H9 (cell line): ENCODE measurements at regions not wholly inside any gene's neighbourhood (a gene's known extent, or its start where the extent isn't known, plus 50 kb on each side); places are given as distances from the start of the nearest gene placed in this dataset.

Source experiments
- DNase-seq: peaks from one replicate; pipeline ENCODE4 v3.0.0-alpha.2; 2017
- H2AFZ ChIP-seq: one replicate; pipeline ENCODE4 v1.6.1; 2013; ENCODE audit warnings: mild to moderate bottlenecking, low read length, control low read depth, moderate library complexity
- H2AK5ac ChIP-seq: 2 replicates; pipeline ENCODE4 v1.6.1; 2013; ENCODE audit warnings: low read length, control low read depth, mixed read lengths; ENCODE audit not compliant: insufficient read length
- H2BK120ac ChIP-seq: one replicate; pipeline ENCODE4 v1.6.1; 2013; ENCODE audit warnings: low read depth, mild to moderate bottlenecking, low read length, control low read depth, inconsistent platforms; ENCODE audit not compliant: poor library complexity, severe bottlenecking
- H2BK12ac ChIP-seq: 2 replicates; pipeline ENCODE4 v1.6.1; 2013; ENCODE audit warnings: low read length, control low read depth, mixed read lengths, low read depth; ENCODE audit not compliant: insufficient read length
- H2BK15ac ChIP-seq: 2 replicates; pipeline ENCODE4 v1.6.1; 2013; ENCODE audit warnings: low read depth, low read length, control low read depth
- H2BK20ac ChIP-seq: one replicate; pipeline ENCODE4 v1.6.1; 2013; ENCODE audit warnings: low read depth, mild to moderate bottlenecking, low read length, control low read depth, inconsistent platforms; ENCODE audit not compliant: poor library complexity, severe bottlenecking
- H2BK5ac ChIP-seq: 2 replicates; pipeline ENCODE4 v1.6.1; 2013; ENCODE audit warnings: low read length, control low read depth, mixed read lengths; ENCODE audit not compliant: insufficient read length
- H3K14ac ChIP-seq: 2 replicates; pipeline ENCODE4 v1.6.1; 2013; ENCODE audit warnings: low read length, control low read depth; ENCODE audit not compliant: insufficient read depth
- H3K18ac ChIP-seq: 2 replicates; pipeline ENCODE4 v1.6.1; 2013; ENCODE audit warnings: low read depth, mild to moderate bottlenecking, mixed read lengths, low read length, control low read depth; ENCODE audit not compliant: insufficient read length
- H3K23ac ChIP-seq: 2 replicates; pipeline ENCODE4 v1.6.1; 2013; ENCODE audit warnings: low read length, control low read depth, mixed read lengths, low read depth; ENCODE audit not compliant: insufficient read length
- H3K23me2 ChIP-seq: 2 replicates; pipeline ENCODE4 v1.6.1; 2013; ENCODE audit warnings: low read depth, mild to moderate bottlenecking, mixed read lengths, low read length, control low read depth; ENCODE audit not compliant: insufficient read length, poor library complexity, severe bottlenecking
- H3K27ac ChIP-seq: 2 replicates; pipeline ENCODE4 v1.5.1; 2013; ENCODE audit warnings: low read length, control low read depth, mixed read lengths, low read depth; ENCODE audit not compliant: insufficient read length
- H3K27me3 ChIP-seq: 2 replicates; pipeline ENCODE4 v1.6.1; 2013; ENCODE audit warnings: low read length, control low read depth, inconsistent platforms; ENCODE audit not compliant: insufficient read depth
- H3K4ac ChIP-seq: 2 replicates; pipeline ENCODE4 v1.6.1; 2013; ENCODE audit warnings: low read depth, mild to moderate bottlenecking, control low read depth, inconsistent platforms, low read length, moderate library complexity
- H3K4me1 ChIP-seq: 2 replicates; pipeline ENCODE4 v1.6.1; 2013; ENCODE audit warnings: low read length, control low read depth, inconsistent platforms; ENCODE audit not compliant: insufficient read depth
- H3K4me2 ChIP-seq: 2 replicates; pipeline ENCODE4 v1.6.1; 2013; ENCODE audit warnings: low read length, control low read depth, mixed read lengths; ENCODE audit not compliant: insufficient read length, insufficient read depth
- H3K56ac ChIP-seq: 2 replicates; pipeline ENCODE4 v1.6.1; 2013; ENCODE audit warnings: low read depth, mild to moderate bottlenecking, mixed read lengths, low read length, control low read depth; ENCODE audit not compliant: insufficient read length
- H3K79me1 ChIP-seq: 2 replicates; pipeline ENCODE4 v1.6.1; 2013; ENCODE audit warnings: low read depth, mild to moderate bottlenecking, moderate library complexity, low read length, control low read depth, inconsistent platforms; ENCODE audit not compliant: insufficient read depth, poor library complexity, severe bottlenecking
- H3K79me2 ChIP-seq: 2 replicates; pipeline ENCODE4 v1.6.1; 2013; ENCODE audit warnings: low read length, control low read depth, inconsistent platforms; ENCODE audit not compliant: insufficient read depth
- H3K9ac ChIP-seq: 2 replicates; pipeline ENCODE4 v1.6.1; 2013; ENCODE audit warnings: low read length, control low read depth, mixed read lengths; ENCODE audit not compliant: insufficient read length; ENCODE audit errors: extremely low read depth
- H3K9me3 ChIP-seq: one replicate; pipeline ENCODE4 v1.6.1; 2013; ENCODE audit warnings: low read depth, low read length, inconsistent platforms; ENCODE audit not compliant: control insufficient read depth
- H3T11ph ChIP-seq: one replicate; pipeline ENCODE4 v1.6.1; 2013; ENCODE audit warnings: mild to moderate bottlenecking, low read length, control low read depth, inconsistent platforms
- H4K20me1 ChIP-seq: one replicate; pipeline ENCODE4 v1.6.1; 2013; ENCODE audit not compliant: control insufficient read depth, insufficient read length, insufficient read depth
- H4K5ac ChIP-seq: 2 replicates; pipeline ENCODE4 v1.6.1; 2013; ENCODE audit warnings: low read depth, mild to moderate bottlenecking, mixed read lengths, low read length, control low read depth; ENCODE audit not compliant: insufficient read length
- H4K8ac ChIP-seq: replicated peaks from 2 replicates; pipeline ENCODE4 v1.6.1; 2013; ENCODE audit warnings: low read length, control low read depth, mixed read lengths, low read depth; ENCODE audit not compliant: insufficient read length
- H4K91ac ChIP-seq: 2 replicates; pipeline ENCODE4 v1.6.1; 2013; ENCODE audit warnings: low read depth, mild to moderate bottlenecking, moderate library complexity, mixed read lengths, low read length, control low read depth; ENCODE audit not compliant: insufficient read length
- H3K27ac Mint-ChIP-seq, 3 experiments: 2 replicates in 2 of 3; 3 replicates in 1 of 3; pipeline ENCODE4 v1.8.0; 2020 to 2021; ENCODE audit warnings: mixed read lengths in 3 of 3, mild to moderate bottlenecking in 1 of 3, moderate library complexity in 1 of 3
- H3K27me3 Mint-ChIP-seq: 2 replicates; pipeline ENCODE4 v1.8.0; 2021; ENCODE audit warnings: low read depth, mild to moderate bottlenecking, moderate library complexity, mixed read lengths
- H3K36me3 Mint-ChIP-seq, 3 experiments: 2 replicates in 2 of 3; 3 replicates in 1 of 3; pipeline ENCODE4 v1.8.0; 2020 to 2021; ENCODE audit warnings: low read depth in 3 of 3, mixed read lengths in 3 of 3; ENCODE audit not compliant: insufficient read depth in 1 of 3
- H3K4me1 Mint-ChIP-seq, 2 experiments: 2 replicates each; pipeline ENCODE4 v1.8.0; 2020; ENCODE audit warnings: mixed read lengths in 2 of 2
- H3K4me3 Mint-ChIP-seq, 2 experiments: 2 replicates in 1 of 2; 3 replicates in 1 of 2; pipeline ENCODE4 v1.8.0; 2020 to 2021; ENCODE audit warnings: mild to moderate bottlenecking in 2 of 2, mixed read lengths in 2 of 2, moderate library complexity in 1 of 2
- H3K9me3 Mint-ChIP-seq, 2 experiments: 2 replicates in 1 of 2; 3 replicates in 1 of 2; pipeline ENCODE4 v1.8.0; 2020; ENCODE audit warnings: mild to moderate bottlenecking in 2 of 2, mixed read lengths in 2 of 2, moderate library complexity in 1 of 2
- CTCF ChIP-seq: fragments of 200-600 bp; sonication (generic); conservative IDR thresholded peaks from 3 replicates; pipeline ENCODE4 v1.8.0; 2021; ENCODE audit warnings: antibody characterized with exemption, mild to moderate bottlenecking
- WGBS: extraction: QIAGEN DNeasy Blood & Tissue Kit; methylation state at CpG from one replicate; pipeline ENCODE4 v1.1.7; 2013; ENCODE audit warnings: missing lambda C conversion rate, low lambda C conversion rate, mixed read lengths; ENCODE audit not compliant: insufficient read length; ENCODE audit errors: extremely low coverage; 5-methylcytosine and 5-hydroxymethylcytosine counted together

GRCh38 chr14:54146601-54147000, 190.0 kb upstream of the BMP4 start:
- no peak overlapping the region for H3K56ac ChIP-seq
- Mint-ChIP-seq H3K36me3 (peaks cover 0 to 23% (median 0%) of the 10 kb centered on the region in 3 experiments; a peak in 4 of 7 replicates), H3K27me3 (peaks cover 2% of the 10 kb centered on the region; the same call in 1 of the 2 replicates), H3K4me1 (peaks cover 0 to 7% of the 10 kb centered on the region in 2 experiments; a peak in 1 of 4 replicates), H3K4me3 (no peak overlapping the region), H3K27ac (no peak overlapping the region), H3K9me3 (peaks cover 10 to 21% of the 10 kb centered on the region in 2 experiments)
- no peak overlapping the region for H2AK5ac ChIP-seq
- H2BK12ac ChIP-seq = no peak overlapping the region
- no peak overlapping the region for H4K5ac ChIP-seq
- no peaks in the 10 kb centered on the region for H3K23me2 ChIP-seq
- no peak overlapping the region for H3K18ac ChIP-seq
- no peaks in the 10 kb centered on the region for H4K20me1 ChIP-seq
- H2AFZ ChIP-seq = no peak overlapping the region
- TF ChIP-seq CTCF = no peak
- no peaks in the 10 kb centered on the region for H3K79me2 ChIP-seq
- no peak for DNase-seq
- H3K9me3 ChIP-seq = no peaks in the 10 kb centered on the region
- no peak overlapping the region for H3K9ac ChIP-seq
- no peak overlapping the region for H3K14ac ChIP-seq
- H3K4me1 ChIP-seq = no peaks in the 10 kb centered on the region
- H2BK5ac ChIP-seq = no peak overlapping the region
- H3T11ph ChIP-seq = no peak overlapping the region
- WGBS = no CpG with 5 or more reads among the region's 2 CpGs
- no peaks in the 10 kb centered on the region for H3K27me3 ChIP-seq
- no peak overlapping the region for H4K8ac ChIP-seq
- H3K23ac ChIP-seq = no peak overlapping the region
- no peak overlapping the region for H3K27ac ChIP-seq
- no peak overlapping the region for H2BK15ac ChIP-seq
- no peak overlapping the region for H2BK20ac ChIP-seq
- H2BK120ac ChIP-seq = no peak overlapping the region
- H3K4ac ChIP-seq = no peak overlapping the region
- H3K79me1 ChIP-seq = no peaks in the 10 kb centered on the region
- no peak overlapping the region for H4K91ac ChIP-seq
- H3K4me2 ChIP-seq = no peak overlapping the region
